EH (cell line): ENCODE measurements at regions not wholly inside any gene's neighbourhood (a gene's known extent, or its start where the extent isn't known, plus 50 kb on each side); places are given as distances from the start of the nearest gene placed in this dataset.
"Not testable (repeated sequence)": the region's sequence is repeated elsewhere in the genome, so short reads cannot be mapped to it uniquely, and the experiment has no call there.

Experiments used
- DNase-seq: peaks from one replicate; pipeline ENCODE4 v3.0.0-alpha.2; 2015; ENCODE audit warnings: low read depth

GRCh38 chrX:74080165-74080564 is 223.8 kb upstream of the ZCCHC13 start:
- DNase-seq, result peak; percentile 6

- DNase-seq, result no peak
These were observed 213.4 kb upstream of the XIST start for GRCh38 chrX:74065831-74066390.

GRCh38 chrX:74063426-74064155 is 211.1 kb upstream of the XIST start:
- no peak for DNase-seq

GRCh38 chrX:74061879-74062278 is 209.4 kb upstream of the XIST start:
- no peak for DNase-seq

GRCh38 chrX:74049126-74049525 is 196.6 kb upstream of the XIST start:
- no peak for DNase-seq

GRCh38 chrX:74034066-74034465 is 181.6 kb upstream of the XIST start:
- not testable (repeated sequence) for DNase-seq

- DNase-seq, result not testable (repeated sequence)
These were observed 179.0 kb upstream of the XIST start for GRCh38 chrX:74031527-74031926.

GRCh38 chrX:74030766-74031165 is 178.3 kb upstream of the XIST start:
- DNase-seq, result not testable (repeated sequence)

- not testable (repeated sequence) for DNase-seq
These were observed 172.6 kb upstream of the XIST start for GRCh38 chrX:74025145-74025544.

GRCh38 chrX:74023203-74023602 is 170.7 kb upstream of the XIST start:
- no peak for DNase-seq

- DNase-seq, result no peak
These were observed 165.7 kb upstream of the XIST start for GRCh38 chrX:74018253-74018652.

GRCh38 chrX:74015379-74016019 is 163.0 kb upstream of the XIST start:
- DNase-seq, result peak; percentile 67

- DNase-seq, result peak; percentile 2
These were observed 156.5 kb upstream of the XIST start for GRCh38 chrX:74009041-74009440.

GRCh38 chrX:73992019-73992418 is 139.5 kb upstream of the XIST start:
- no peak for DNase-seq

GRCh38 chrX:73987166-73987565 is 134.7 kb upstream of the XIST start:
- DNase-seq, result peak; percentile 3

GRCh38 chrX:73979551-73980131 is 127.1 kb upstream of the XIST start:
- no peak for DNase-seq

GRCh38 chrX:73977542-73978169 is 125.1 kb upstream of the XIST start:
- DNase-seq, result no peak

- DNase-seq, result not testable (repeated sequence)
These were observed 114.9 kb upstream of the XIST start for GRCh38 chrX:73967461-73967860.

- DNase-seq, result no peak
These were observed 113.3 kb upstream of the XIST start for GRCh38 chrX:73965833-73966232.

- DNase-seq, result no peak
These were observed 112.1 kb upstream of the XIST start for GRCh38 chrX:73964579-73964978.

- DNase-seq, result no peak
These were observed 111.2 kb upstream of the XIST start for GRCh38 chrX:73963682-73964081.

GRCh38 chrX:73962948-73963347 is 110.4 kb upstream of the XIST start:
- DNase-seq, result no peak

- not testable (repeated sequence) for DNase-seq
These were observed 109.4 kb upstream of the XIST start for GRCh38 chrX:73961867-73962266.
